Stimulated activated CD8-positive, alpha-beta memory T cell treated with anti-CD3 and anti-CD28 coated beads, Interleukin-15, amount 100 ng/mL, for 48 hours (primary cell): ENCODE measurements at regions not wholly inside any gene's neighbourhood (a gene's known extent, or its start where the extent isn't known, plus 50 kb on each side); places are given as distances from the start of the nearest gene placed in this dataset.

Source experiments
- DNase-seq, 2 donors: peaks; one replicate each; pipeline ENCODE4 v3.0.0-alpha.2; 2020; ENCODE audit warnings: low read depth in 2 of 2

- no peak for DNase-seq
Observed at GRCh38 chr22:48154943-48155240, 1392.4 kb downstream of the TBC1D22A start.

- no peak for DNase-seq
Observed at GRCh38 chr22:48154169-48154942, 1391.9 kb downstream of the TBC1D22A start.

GRCh38 chr22:48153726-48154125 is 1391.3 kb downstream of the TBC1D22A start:
- DNase-seq, result no peak

- DNase-seq, result no peak
Observed at GRCh38 chr22:48152916-48153315, 1390.5 kb downstream of the TBC1D22A start.

GRCh38 chr22:48152164-48152775 is 1389.8 kb downstream of the TBC1D22A start:
- no peak for DNase-seq

GRCh38 chr22:48151641-48152040 is 1389.2 kb downstream of the TBC1D22A start:
- no peak for DNase-seq

- DNase-seq, result no peak
Observed at GRCh38 chr22:48147831-48148230, 1385.4 kb downstream of the TBC1D22A start.

- DNase-seq, result no peak
Observed at GRCh38 chr22:48147404-48147803, 1385.0 kb downstream of the TBC1D22A start.

GRCh38 chr22:48146426-48146825 is 1384.0 kb downstream of the TBC1D22A start:
- DNase-seq, result no peak

- DNase-seq, result no peak
Observed at GRCh38 chr22:48145738-48146137, 1383.3 kb downstream of the TBC1D22A start.

GRCh38 chr22:48144318-48144717 is 1381.9 kb downstream of the TBC1D22A start:
- no peak for DNase-seq

- no peak for DNase-seq
Observed at GRCh38 chr22:48143856-48144255, 1381.4 kb downstream of the TBC1D22A start.

- DNase-seq, result no peak
Observed at GRCh38 chr22:48142388-48142787, 1379.9 kb downstream of the TBC1D22A start.

GRCh38 chr22:48141301-48141700 is 1378.9 kb downstream of the TBC1D22A start:
- DNase-seq, result no peak

- DNase-seq, result no peak
Observed at GRCh38 chr22:48140261-48140813, 1377.9 kb downstream of the TBC1D22A start.

GRCh38 chr22:48139776-48140175 is 1377.3 kb downstream of the TBC1D22A start:
- no peak for DNase-seq

- no peak for DNase-seq
Observed at GRCh38 chr22:48138855-48139254, 1376.4 kb downstream of the TBC1D22A start.

- DNase-seq, result no peak
Observed at GRCh38 chr22:48138427-48138826, 1376.0 kb downstream of the TBC1D22A start.

GRCh38 chr22:48137640-48138039 is 1375.2 kb downstream of the TBC1D22A start:
- DNase-seq, result no peak

GRCh38 chr22:48135592-48135991 is 1373.1 kb downstream of the TBC1D22A start:
- DNase-seq, result no peak

GRCh38 chr22:48125416-48125815 is 1363.0 kb downstream of the TBC1D22A start:
- DNase-seq, result no peak

GRCh38 chr22:48121984-48122383 is 1359.5 kb downstream of the TBC1D22A start:
- no peak for DNase-seq

- no peak for DNase-seq
Observed at GRCh38 chr22:48118654-48119053, 1356.2 kb downstream of the TBC1D22A start.
